ENCODE measurements at regions not wholly inside any gene's neighbourhood (a gene's known extent, or its start where the extent isn't known, plus 50 kb on each side); places are given as distances from the start of the nearest gene placed in this dataset.

GRCh38 chr13:76216729-76217128, 580.6 kb downstream of the LMO7 start:
- no peaks in the 10 kb centered on the region for H3K27me3 ChIP-seq
- H3K36me3 ChIP-seq = no peaks in the 10 kb centered on the region
- DNase-seq = no peak
- no peaks in the 10 kb centered on the region for H3K4me1 ChIP-seq
- no peak for TF ChIP-seq CTCF (IDR thresholded peaks at IDR 0.05; ENCODE audit: low read depth, low read length)
- H3K4me3 ChIP-seq (ENCODE audit: low read depth, low read length) = no peak overlapping the region
- no peaks in the 10 kb centered on the region for H3K9me3 ChIP-seq

GRCh38 chr13:76214001-76214400, 577.9 kb downstream of the LMO7 start:
- no peaks in the 10 kb centered on the region for H3K36me3 ChIP-seq
- TF ChIP-seq CTCF (IDR thresholded peaks at IDR 0.05; ENCODE audit: low read depth, low read length) = no peak
- H3K27me3 ChIP-seq = no peaks in the 10 kb centered on the region
- H3K9me3 ChIP-seq = no peaks in the 10 kb centered on the region
- no peaks in the 10 kb centered on the region for H3K4me1 ChIP-seq
- no peak for DNase-seq
- H3K4me3 ChIP-seq (ENCODE audit: low read depth, low read length) = no peak overlapping the region

GRCh38 chr13:76213423-76213904, 577.3 kb downstream of the LMO7 start:
- Histone ChIP-seq H3K36me3 (no peaks in the 10 kb centered on the region), H3K27me3 (no peaks in the 10 kb centered on the region), H3K4me1 (no peaks in the 10 kb centered on the region), H3K4me3 (ENCODE audit: low read depth, low read length) (no peak overlapping the region), H3K9me3 (no peaks in the 10 kb centered on the region)
- DNase-seq = no peak
- TF ChIP-seq CTCF (IDR thresholded peaks at IDR 0.05; ENCODE audit: low read depth, low read length) = no peak

- no peaks in the 10 kb centered on the region for H3K9me3 ChIP-seq
- no peaks in the 10 kb centered on the region for H3K36me3 ChIP-seq
- H3K4me1 ChIP-seq = no peaks in the 10 kb centered on the region
- H3K27me3 ChIP-seq = no peaks in the 10 kb centered on the region
- TF ChIP-seq CTCF (IDR thresholded peaks at IDR 0.05; ENCODE audit: low read depth, low read length) = no peak
- DNase-seq = no peak
- no peak overlapping the region for H3K4me3 ChIP-seq (ENCODE audit: low read depth, low read length)
Observed at GRCh38 chr13:76210262-76210661, 574.1 kb downstream of the LMO7 start.

GRCh38 chr13:76198568-76199163, 562.5 kb downstream of the LMO7 start:
- Histone ChIP-seq H3K36me3 (no peaks in the 10 kb centered on the region), H3K27me3 (no peaks in the 10 kb centered on the region), H3K4me1 (no peaks in the 10 kb centered on the region), H3K4me3 (ENCODE audit: low read depth, low read length) (no peak overlapping the region), H3K9me3 (no peaks in the 10 kb centered on the region)
- no peak for DNase-seq
- no peak for TF ChIP-seq CTCF (IDR thresholded peaks at IDR 0.05; ENCODE audit: low read depth, low read length)

GRCh38 chr13:76189882-76190519, 553.9 kb downstream of the LMO7 start:
- H3K9me3 ChIP-seq = no peaks in the 10 kb centered on the region
- TF ChIP-seq CTCF (IDR thresholded peaks at IDR 0.05; ENCODE audit: low read depth, low read length) = no peak
- DNase-seq = no peak
- H3K27me3 ChIP-seq = no peaks in the 10 kb centered on the region
- H3K4me1 ChIP-seq = no peaks in the 10 kb centered on the region
- no peak overlapping the region for H3K4me3 ChIP-seq (ENCODE audit: low read depth, low read length)
- H3K36me3 ChIP-seq = no peaks in the 10 kb centered on the region
